GM12878 (cell line): ENCODE measurements at regions not wholly inside any gene's neighbourhood (a gene's known extent, or its start where the extent isn't known, plus 50 kb on each side); places are given as distances from the start of the nearest gene placed in this dataset.

ENCODE experiments used
- CHD2 ChIP-seq: IDR thresholded peaks from 2 replicates; pipeline ENCODE4 v1.6.1; 2011; ENCODE audit warnings: low read depth, low read length, improper control_type of control experiment, borderline replicate concordance
- CTCF ChIP-seq, 3 experiments: IDR thresholded peaks in 2 of 3; conservative IDR thresholded peaks in 1 of 3; 2 replicates each; pipeline ENCODE4 v1.5.1; 2011; ENCODE audit warnings: low read depth in 3 of 3, low read length in 3 of 3, mild to moderate bottlenecking in 3 of 3, control low read depth in 2 of 3, moderate library complexity in 2 of 3, inconsistent platforms in 1 of 3, mixed read lengths in 1 of 3; ENCODE audit not compliant: control insufficient read depth in 2 of 3, insufficient read depth in 1 of 3; ENCODE audit errors: extremely low read depth in 1 of 3
- EP300 ChIP-seq, 2 experiments: fragments of 150-350 bp in 1 of 2; IDR thresholded peaks; 2 replicates each; pipeline ENCODE4 v1.6.1; 2011 to 2012; ENCODE audit warnings: low read depth in 2 of 2, low read length in 2 of 2, borderline replicate concordance in 1 of 2, improper control_type of control experiment in 1 of 2, inconsistent platforms in 1 of 2; ENCODE audit not compliant: control insufficient read depth in 1 of 2
- KDM1A ChIP-seq: fragments of 200-600 bp; sonication (generic); IDR thresholded peaks from 2 replicates; pipeline ENCODE4 v1.6.1; 2016; ENCODE audit warnings: borderline replicate concordance
- MAX ChIP-seq: IDR thresholded peaks from 2 replicates; pipeline ENCODE4 v1.6.1; 2012; ENCODE audit warnings: low read depth, low read length, improper control_type of control experiment
- MYC ChIP-seq: IDR thresholded peaks from 2 replicates; pipeline ENCODE4 v1.6.1; 2011; ENCODE audit warnings: mild to moderate bottlenecking, low read length, moderate library complexity, inconsistent platforms; ENCODE audit not compliant: insufficient read depth, insufficient replicate concordance, insufficient read length, severe bottlenecking
- NFIC ChIP-seq: IDR thresholded peaks from 2 replicates; pipeline ENCODE4 v1.6.1; 2012; ENCODE audit warnings: low read depth, mild to moderate bottlenecking, inconsistent platforms, low read length, moderate library complexity
- NR2C2 ChIP-seq: IDR thresholded peaks from 2 replicates; pipeline ENCODE4 v1.6.1; 2011; ENCODE audit warnings: borderline replicate concordance, low read depth; ENCODE audit not compliant: control insufficient read depth, insufficient read length
- RFX5 ChIP-seq: IDR thresholded peaks from 2 replicates; pipeline ENCODE4 v1.6.1; 2011; ENCODE audit warnings: low read depth, low read length, improper control_type of control experiment
- SIN3A ChIP-seq: IDR thresholded peaks from 2 replicates; pipeline ENCODE4 v1.6.1; 2012; ENCODE audit warnings: low read depth, low read length, improper control_type of control experiment
- TCF12 ChIP-seq: IDR thresholded peaks from 2 replicates; pipeline ENCODE4 v1.6.1; 2011; ENCODE audit warnings: low read depth, mild to moderate bottlenecking, low read length
- ZNF24 ChIP-seq: fragments of 450-650 bp; IDR thresholded peaks from 2 replicates; pipeline ENCODE4 v1.6.1; 2017; ENCODE audit warnings: antibody characterized with exemption, mild to moderate bottlenecking
- ZNF274 ChIP-seq: IDR thresholded peaks from one replicate; pipeline ENCODE4 v1.8.0; 2011; ENCODE audit not compliant: insufficient read length, insufficient read depth

- TF ChIP-seq ZNF274: no peak
- no peak for TF ChIP-seq TCF12
- no peak for TF ChIP-seq CTCF (IDR thresholded peaks at IDR 0.05 in 2 of 3, conservative IDR thresholded peaks at IDR 0.05 in 1 of 3; ENCODE audit: control insufficient read depth in 2 of 3, extremely low read depth in 1 of 3, insufficient read depth in 1 of 3, low read depth in 3 of 3, low read length in 3 of 3)
- no peak for TF ChIP-seq NR2C2
- no peak for TF ChIP-seq MYC
- no peak for TF ChIP-seq SIN3A
- no peak for TF ChIP-seq ZNF24
- no peak for TF ChIP-seq KDM1A
- no peak for TF ChIP-seq NFIC
- TF ChIP-seq EP300 (IDR thresholded peaks at IDR 0.05; ENCODE audit: borderline replicate concordance in 1 of 2, control insufficient read depth in 1 of 2, low read depth in 2 of 2, low read length in 2 of 2): no peak
- no peak for TF ChIP-seq MAX
- TF ChIP-seq RFX5: no peak
- TF ChIP-seq CHD2: no peak
Measured at GRCh38 chr14:49508124-49508523, 78.1 kb downstream of the RPS29 start.
